HG03571 (cell line): ENCODE measurements at regions not wholly inside any gene's neighbourhood (a gene's known extent, or its start where the extent isn't known, plus 50 kb on each side); places are given as distances from the start of the nearest gene placed in this dataset.
"Not testable (repeated sequence)": the region's sequence is repeated elsewhere in the genome, so short reads cannot be mapped to it uniquely, and the experiment has no call there.

Source experiments
- ATAC-seq: cut with Tn5 transposase; IDR thresholded peaks from one replicate; pipeline ENCODE4 v1.9.1; 2021; ENCODE audit not compliant: unreplicated experiment

- no peak for ATAC-seq
Measured at GRCh38 chr15:66994927-66995656, 70.3 kb upstream of the SMAD3 start.

GRCh38 chr15:66996094-66996493 is 69.3 kb upstream of the SMAD3 start:
- ATAC-seq = no peak

- no peak for ATAC-seq
Measured at GRCh38 chr15:66997212-66997611, 68.2 kb upstream of the SMAD3 start.

- ATAC-seq = not testable (repeated sequence)
Measured at GRCh38 chr15:66998234-66998633, 67.2 kb upstream of the SMAD3 start.

- ATAC-seq = no peak
Measured at GRCh38 chr15:66999046-66999968, 66.1 kb upstream of the SMAD3 start.

- ATAC-seq = no peak
Measured at GRCh38 chr15:67000896-67001295, 64.5 kb upstream of the SMAD3 start.

- ATAC-seq = no peak
Measured at GRCh38 chr15:67002368-67002767, 63.0 kb upstream of the SMAD3 start.

GRCh38 chr15:67003586-67003985 is 61.8 kb upstream of the SMAD3 start:
- ATAC-seq = no peak

GRCh38 chr15:67004142-67004541 is 61.3 kb upstream of the SMAD3 start:
- no peak for ATAC-seq

- no peak for ATAC-seq
Measured at GRCh38 chr15:67005294-67005996, 60.0 kb upstream of the SMAD3 start.

GRCh38 chr15:67006083-67007065 is 59.0 kb upstream of the SMAD3 start:
- no peak for ATAC-seq

- ATAC-seq = no peak
Measured at GRCh38 chr15:67009576-67010569, 55.5 kb upstream of the SMAD3 start.

- ATAC-seq = no peak
Measured at GRCh38 chr15:67010898-67011616, 54.3 kb upstream of the SMAD3 start.

GRCh38 chr15:67011617-67012005 is 53.8 kb upstream of the SMAD3 start:
- no peak for ATAC-seq

GRCh38 chr15:67013696-67014095 is 51.7 kb upstream of the SMAD3 start:
- ATAC-seq = no peak
